Retinal pigment epithelial cell (primary cell): ENCODE measurements at regions not wholly inside any gene's neighbourhood (a gene's known extent, or its start where the extent isn't known, plus 50 kb on each side); places are given as distances from the start of the nearest gene placed in this dataset.

Experiments
- DNase-seq: peaks from one replicate; pipeline ENCODE4 v3.0.0-alpha.2; 2010; ENCODE audit warnings: low read depth
- H3K4me3 ChIP-seq: 2 replicates; pipeline ENCODE4 v1.5.1; 2011; ENCODE audit warnings: mild to moderate bottlenecking, low read length, control low read depth, moderate library complexity
- TF ChIP-seq, protein P1 (sequence below): conservative IDR thresholded peaks from 2 replicates; pipeline ENCODE4 v1.5.1; 2011; ENCODE audit warnings: low read depth, low read length, control low read depth, inconsistent platforms

DNA sequence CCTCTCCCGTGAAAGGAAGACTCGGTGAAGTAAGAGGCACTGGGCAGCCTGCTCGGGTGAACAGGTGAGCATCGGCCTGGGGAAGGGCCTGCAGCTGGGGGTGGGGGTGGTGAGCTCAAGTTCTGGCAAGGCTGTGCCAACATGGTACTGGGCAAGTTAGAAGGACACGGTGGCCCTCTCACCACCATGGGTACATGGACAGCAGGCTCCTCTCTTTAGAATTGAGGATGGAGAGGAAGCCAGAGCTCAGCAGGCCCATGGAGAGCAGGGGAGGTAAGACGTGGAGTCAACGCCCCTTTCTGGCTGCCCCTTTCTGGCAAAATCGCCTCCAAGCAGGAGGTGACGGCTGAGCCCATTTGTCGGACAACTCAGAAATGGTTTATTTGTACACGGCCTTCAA is 135.6 kb downstream of the ANKRD60 start:
- DNase-seq = no peak
- H3K4me3 ChIP-seq = no peak overlapping the region
- TF ChIP-seq, protein P1, sequence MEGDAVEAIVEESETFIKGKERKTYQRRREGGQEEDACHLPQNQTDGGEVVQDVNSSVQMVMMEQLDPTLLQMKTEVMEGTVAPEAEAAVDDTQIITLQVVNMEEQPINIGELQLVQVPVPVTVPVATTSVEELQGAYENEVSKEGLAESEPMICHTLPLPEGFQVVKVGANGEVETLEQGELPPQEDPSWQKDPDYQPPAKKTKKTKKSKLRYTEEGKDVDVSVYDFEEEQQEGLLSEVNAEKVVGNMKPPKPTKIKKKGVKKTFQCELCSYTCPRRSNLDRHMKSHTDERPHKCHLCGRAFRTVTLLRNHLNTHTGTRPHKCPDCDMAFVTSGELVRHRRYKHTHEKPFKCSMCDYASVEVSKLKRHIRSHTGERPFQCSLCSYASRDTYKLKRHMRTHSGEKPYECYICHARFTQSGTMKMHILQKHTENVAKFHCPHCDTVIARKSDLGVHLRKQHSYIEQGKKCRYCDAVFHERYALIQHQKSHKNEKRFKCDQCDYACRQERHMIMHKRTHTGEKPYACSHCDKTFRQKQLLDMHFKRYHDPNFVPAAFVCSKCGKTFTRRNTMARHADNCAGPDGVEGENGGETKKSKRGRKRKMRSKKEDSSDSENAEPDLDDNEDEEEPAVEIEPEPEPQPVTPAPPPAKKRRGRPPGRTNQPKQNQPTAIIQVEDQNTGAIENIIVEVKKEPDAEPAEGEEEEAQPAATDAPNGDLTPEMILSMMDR = no peak

- H3K4me3 ChIP-seq = no peak overlapping the region
- DNase-seq = no peak
- TF ChIP-seq, protein P1 = no peak
Observed at GRCh38 chr20:58092353-58092752, 136.1 kb downstream of the ANKRD60 start.

GRCh38 chr20:58091810-58092209 is 136.6 kb downstream of the ANKRD60 start:
- TF ChIP-seq, protein P1 = no peak
- no peak overlapping the region for H3K4me3 ChIP-seq
- no peak for DNase-seq

GRCh38 chr20:58090161-58090560 is 138.3 kb downstream of the ANKRD60 start:
- no peak for DNase-seq
- TF ChIP-seq, protein P1 = no peak
- no peak overlapping the region for H3K4me3 ChIP-seq

DNA sequence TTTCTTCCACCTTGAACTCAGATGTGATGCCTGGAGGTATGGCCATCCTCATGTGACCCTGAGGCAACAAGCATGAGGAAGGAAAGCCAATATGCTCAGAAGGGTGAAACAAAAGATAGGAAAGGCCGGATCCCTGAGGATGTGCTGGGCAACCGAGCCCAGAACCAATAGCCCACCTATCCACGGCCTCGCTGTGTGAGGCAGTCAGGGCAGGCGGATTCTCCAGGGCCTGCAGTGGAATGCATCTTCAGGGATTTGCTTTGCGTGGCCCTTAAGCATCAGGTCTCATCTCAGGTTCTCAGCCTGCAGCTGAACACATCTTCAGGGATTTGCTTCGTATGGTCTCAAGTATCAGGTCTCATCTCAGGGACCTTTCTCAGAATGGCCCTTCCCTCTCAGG is 139.8 kb downstream of the ANKRD60 start:
- H3K4me3 ChIP-seq = no peak overlapping the region
- no peak for DNase-seq

GRCh38 chr20:58088105-58088504 is 140.3 kb downstream of the ANKRD60 start:
- no peak overlapping the region for H3K4me3 ChIP-seq
- TF ChIP-seq, protein P1 = no peak
- DNase-seq = no peak

More for the DNA sequence above, 139.8 kb downstream of the ANKRD60 start:
- TF ChIP-seq, protein P1 = no peak

DNA sequence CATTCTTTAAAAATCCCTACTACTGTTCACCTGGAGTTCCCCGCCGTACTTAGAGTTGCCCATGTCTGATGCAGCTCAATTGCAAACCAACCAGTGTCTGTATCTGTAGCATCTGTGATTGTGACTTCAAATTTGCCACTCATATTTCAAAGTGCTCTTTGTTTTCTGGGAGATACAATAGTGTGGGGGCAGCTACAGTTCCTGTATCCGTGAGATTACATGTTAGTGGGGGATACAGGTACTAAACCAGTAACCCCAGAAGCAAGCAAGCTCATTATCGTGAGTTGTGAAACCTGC is 140.9 kb downstream of the ANKRD60 start:
- no peak for DNase-seq
- no peak overlapping the region for H3K4me3 ChIP-seq
- TF ChIP-seq, protein P1 = no peak
